GM12892 (cell line): ENCODE measurements at regions not wholly inside any gene's neighbourhood (a gene's known extent, or its start where the extent isn't known, plus 50 kb on each side); places are given as distances from the start of the nearest gene placed in this dataset.
"Not testable (repeated sequence)": the region's sequence is repeated elsewhere in the genome, so short reads cannot be mapped to it uniquely, and the experiment has no call there.

ENCODE experiments used
- DNase-seq: peaks from one replicate; pipeline ENCODE4 v3.0.0; 2011; ENCODE audit not compliant: insufficient read length
- FAIRE-seq: peaks from 2 replicates; lab custom pipeline; 2011; peaks lifted over from hg19 to GRCh38; lab: Jason Lieb, UNC
- POLR2A ChIP-seq: IDR thresholded peaks from 2 replicates; pipeline ENCODE4 v1.6.1; 2011; ENCODE audit warnings: low read depth, low read length, control low read depth
- POLR2AphosphoS5 ChIP-seq: IDR thresholded peaks from 2 replicates; pipeline ENCODE4 v1.6.1; 2011; ENCODE audit warnings: low read depth, low read length, control low read depth
- TAF1 ChIP-seq: IDR thresholded peaks from 2 replicates; pipeline ENCODE4 v1.6.1; 2011; ENCODE audit warnings: low read depth, mild to moderate bottlenecking, control low read depth, low read length, borderline replicate concordance

DNA sequence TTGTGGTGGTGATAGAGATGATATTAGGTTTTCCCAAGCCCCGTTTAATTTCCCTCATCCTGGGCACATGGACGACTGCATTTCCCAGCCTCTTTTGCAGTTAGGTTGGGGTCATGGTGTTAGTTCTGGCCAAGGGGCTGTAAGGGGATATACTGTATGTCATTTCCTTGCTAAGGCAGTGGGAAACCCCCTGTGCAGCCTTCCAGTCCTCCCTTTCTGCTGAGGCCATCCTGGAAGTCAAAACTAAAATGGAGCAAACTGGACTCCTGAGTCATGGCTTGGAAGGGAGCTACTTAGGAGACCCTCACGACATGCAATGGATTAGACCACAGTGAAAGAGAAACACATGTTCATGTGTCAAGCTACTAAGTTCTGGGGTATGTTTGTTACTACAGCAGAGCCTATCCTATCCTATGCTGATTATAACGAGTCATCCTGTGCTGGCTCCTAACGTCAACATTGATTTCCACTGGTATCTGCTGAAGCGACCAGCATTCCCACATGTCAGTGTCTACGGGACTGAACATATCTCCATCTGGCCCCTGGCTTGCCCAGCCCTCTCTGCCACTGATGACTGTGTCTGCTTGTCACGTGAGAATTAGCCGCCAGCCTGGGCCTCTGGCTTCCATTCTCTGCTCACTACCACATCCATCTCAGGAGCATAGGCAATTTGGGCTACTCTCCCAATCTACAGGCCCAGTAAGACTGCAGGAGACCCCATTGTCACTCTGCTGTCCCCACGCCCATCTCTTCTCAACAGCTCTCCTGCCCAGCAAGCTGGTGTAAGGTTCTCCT is 85.6 kb upstream of the MEF2A start:
- TF ChIP-seq TAF1, result no peak
- TF ChIP-seq POLR2A, result no peak
- TF ChIP-seq POLR2AphosphoS5, result no peak
- DNase-seq (no peak), FAIRE-seq (no peak)

DNA sequence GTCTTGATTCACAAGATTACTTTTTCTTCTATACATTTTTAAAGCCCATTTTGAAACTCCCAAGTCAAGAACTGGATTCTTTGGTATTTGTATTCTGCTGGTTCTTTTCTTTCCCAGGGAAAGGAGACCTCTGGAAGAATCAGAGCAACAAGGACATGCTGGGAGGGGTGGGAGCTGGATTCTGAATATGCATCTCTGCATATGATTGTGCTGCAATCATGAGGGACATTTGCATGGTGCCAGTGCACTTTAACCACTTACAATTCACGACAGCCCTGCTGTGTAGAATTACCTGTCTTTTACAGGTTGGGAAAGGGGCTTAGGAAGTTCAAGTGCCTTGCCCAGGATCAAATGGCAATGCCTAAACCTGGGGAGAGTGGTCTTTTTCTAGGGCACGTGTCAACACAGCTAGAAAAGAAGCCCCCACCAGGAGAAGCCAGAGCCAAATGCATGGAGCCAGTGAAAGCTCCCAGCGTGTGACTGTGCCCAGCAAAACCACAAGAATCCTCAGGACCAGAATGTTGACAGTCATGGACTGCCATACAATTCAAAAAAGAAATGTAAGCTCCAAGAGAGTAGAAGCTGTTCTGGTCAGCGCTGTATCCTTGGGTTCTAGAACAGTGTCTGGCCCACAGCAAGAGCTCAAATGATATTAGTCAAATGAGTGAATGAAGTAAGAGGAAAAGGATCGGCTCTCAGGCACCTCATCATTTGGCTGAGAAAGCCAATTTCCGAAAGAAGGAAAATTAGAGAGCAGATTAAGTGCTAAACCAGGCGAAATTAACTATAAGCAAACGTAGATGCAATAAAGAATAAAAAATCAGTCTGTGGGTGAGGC is 84.5 kb upstream of the MEF2A start:
- no peak for TF ChIP-seq TAF1
- TF ChIP-seq POLR2A, result no peak
- no peak for TF ChIP-seq POLR2AphosphoS5
- DNase-seq (no peak), FAIRE-seq (no peak)

- TF ChIP-seq TAF1 (no peak), POLR2AphosphoS5 (no peak), POLR2A (no peak)
- no peak for DNase-seq
- FAIRE-seq, result no peak
Measured at GRCh38 chr15:99481951-99482230, 83.9 kb upstream of the MEF2A start.

GRCh38 chr15:99482993-99483392 is 82.8 kb upstream of the MEF2A start:
- no peak for FAIRE-seq
- DNase-seq, result no peak
- TF ChIP-seq POLR2AphosphoS5, result no peak
- no peak for TF ChIP-seq TAF1
- TF ChIP-seq POLR2A, result no peak

- FAIRE-seq, result peak; percentile 48
- TF ChIP-seq POLR2AphosphoS5 (no peak), TAF1 (no peak), POLR2A (no peak)
- no peak for DNase-seq
Measured at GRCh38 chr15:99485153-99485961, 80.4 kb upstream of the MEF2A start.

- FAIRE-seq (peak; percentile 91), DNase-seq (no peak)
- TF ChIP-seq POLR2A (no peak), TAF1 (no peak), POLR2AphosphoS5 (no peak)
Measured at GRCh38 chr15:99485992-99486370, 79.8 kb upstream of the MEF2A start.

DNA sequence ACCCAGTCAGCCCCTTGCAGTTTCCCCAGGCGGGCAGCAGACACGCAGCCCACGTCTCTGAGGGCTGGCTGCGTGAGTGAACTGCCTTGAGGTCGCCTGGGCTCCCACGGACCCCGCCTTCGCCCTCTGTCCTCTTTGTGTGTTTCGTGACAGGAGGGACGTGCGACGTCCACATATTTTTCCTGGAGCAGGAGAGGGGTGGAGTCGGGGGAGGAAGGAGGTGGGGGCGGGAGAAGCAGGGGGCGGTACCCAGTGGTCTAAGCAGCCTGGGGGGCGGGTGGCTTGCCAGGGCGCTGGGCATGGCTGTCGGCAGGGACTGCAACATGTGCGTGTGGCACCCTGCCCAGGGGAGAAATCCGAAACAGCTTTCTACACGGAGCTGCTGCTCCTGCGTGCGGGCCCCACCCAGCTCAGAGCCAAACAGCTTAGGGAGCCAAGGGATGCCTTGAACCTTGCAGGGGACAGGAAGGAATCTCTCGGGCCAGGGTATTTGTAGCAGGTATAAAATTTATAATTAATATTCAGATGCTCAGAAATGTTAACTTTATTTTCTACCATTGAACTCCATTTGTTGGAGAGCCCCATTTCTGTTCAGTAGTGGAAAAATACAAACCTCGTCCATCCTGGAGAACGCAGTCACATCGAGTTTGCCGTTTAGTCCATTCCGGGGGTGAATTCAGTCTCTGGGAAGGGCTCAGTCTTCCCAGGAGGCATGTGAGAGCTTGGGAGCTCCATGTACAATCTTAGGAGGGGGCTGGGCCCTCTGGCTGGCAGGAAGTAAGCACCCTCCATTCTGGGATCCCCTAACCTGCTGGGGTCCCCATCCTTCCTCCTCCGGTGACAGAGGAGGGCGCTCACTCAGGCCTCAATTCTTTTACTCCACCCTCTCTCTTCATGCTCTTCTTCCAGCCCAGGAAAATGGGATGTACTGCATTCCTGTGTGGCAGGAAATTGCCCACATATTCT is 79.1 kb upstream of the MEF2A start:
- DNase-seq (no peak), FAIRE-seq (peak; percentile 56)
- TF ChIP-seq POLR2A (no peak), POLR2AphosphoS5 (no peak), TAF1 (no peak)

DNA sequence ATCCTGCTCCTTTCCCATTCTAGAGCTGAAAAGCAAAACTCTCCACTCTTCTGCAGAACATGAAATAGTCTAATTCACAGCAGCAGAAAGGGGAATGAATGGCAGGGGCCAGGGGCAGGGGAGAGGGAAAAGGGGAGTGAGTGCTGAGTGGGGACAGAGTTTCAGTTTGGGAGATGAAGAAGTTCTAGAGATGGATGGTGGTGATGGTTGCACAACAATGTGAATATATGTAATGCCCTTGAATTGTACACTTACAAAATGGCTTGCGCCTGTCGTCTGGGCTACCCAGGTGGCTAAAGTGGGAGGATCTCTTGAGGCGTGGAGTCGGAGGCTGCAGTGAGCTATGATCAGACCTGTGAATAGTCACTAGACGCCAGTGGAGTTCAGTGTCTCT is 78.5 kb upstream of the MEF2A start:
- TF ChIP-seq POLR2A, result no peak
- TF ChIP-seq TAF1, result no peak
- FAIRE-seq (no peak), DNase-seq (no peak)

DNA sequence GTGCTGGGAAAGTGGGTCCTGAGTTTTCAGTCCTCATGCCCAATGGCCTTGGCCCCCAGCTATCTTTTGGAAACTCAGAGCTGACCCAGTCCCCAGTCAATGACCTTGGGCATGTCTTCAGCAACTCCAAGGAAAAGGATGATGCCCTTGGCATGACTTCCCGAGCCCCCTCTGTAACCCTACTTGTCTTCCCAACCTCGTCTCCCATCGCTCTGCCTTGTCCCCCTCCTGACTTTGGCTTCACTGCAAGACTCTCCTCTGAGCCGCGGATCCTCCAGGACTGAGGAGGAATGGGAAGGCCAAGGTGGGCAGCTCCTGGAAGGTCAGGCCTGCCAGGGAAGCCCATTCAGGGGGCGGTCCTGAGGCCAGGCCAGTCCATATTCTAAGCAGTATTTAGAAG is 73.5 kb upstream of the MEF2A start:
- FAIRE-seq (no peak), DNase-seq (no peak)

DNA sequence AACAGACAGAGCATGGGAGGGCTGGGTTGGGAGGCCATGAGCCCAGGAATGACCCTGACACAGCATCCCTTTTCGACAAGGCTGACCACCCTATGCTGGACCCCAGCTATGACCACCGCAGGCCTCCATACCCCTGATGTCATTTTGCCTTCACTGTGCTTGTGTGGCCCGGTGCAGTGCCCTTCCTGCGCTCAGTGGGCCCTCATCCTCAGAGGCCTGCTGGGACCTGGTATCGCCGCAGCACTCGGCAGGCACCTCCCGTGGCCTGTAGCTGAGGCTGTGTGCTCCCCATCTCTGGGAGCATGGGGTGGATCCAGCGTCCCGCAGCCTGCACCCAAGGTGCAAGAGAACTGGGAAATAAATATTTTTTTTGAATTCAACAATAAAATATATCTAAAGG is 73.1 kb upstream of the MEF2A start:
- TF ChIP-seq POLR2AphosphoS5 (no peak), TAF1 (no peak), POLR2A (no peak)
- no peak for DNase-seq
- no peak for FAIRE-seq

More for the DNA sequence above, 73.5 kb upstream of the MEF2A start:
- no peak for TF ChIP-seq POLR2AphosphoS5
- TF ChIP-seq POLR2A, result no peak
- TF ChIP-seq TAF1, result no peak

DNA sequence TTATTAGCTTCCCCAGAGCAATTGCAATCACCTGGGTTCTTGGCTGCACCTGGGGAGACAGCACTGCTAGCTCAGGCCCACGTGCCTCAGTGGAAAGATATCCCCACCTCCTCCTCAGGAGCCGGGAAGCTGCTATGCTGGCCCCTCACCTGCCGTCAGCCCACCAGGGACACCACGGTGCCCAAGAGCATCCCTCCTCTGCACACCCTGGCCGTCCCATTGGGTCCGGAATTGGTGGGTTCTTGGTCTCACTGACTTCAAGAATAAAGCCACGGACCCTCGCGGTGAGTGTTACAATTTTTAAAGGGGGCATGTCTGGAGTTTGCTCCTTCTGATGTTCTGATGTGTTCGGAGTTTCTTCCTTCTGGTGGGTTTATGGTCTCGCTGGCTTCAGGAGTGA is 72.3 kb upstream of the MEF2A start:
- FAIRE-seq (no peak), DNase-seq (no peak)
- TF ChIP-seq TAF1 (no peak), POLR2AphosphoS5 (no peak)

GRCh38 chr15:99494536-99495233 is 71.1 kb upstream of the MEF2A start:
- DNase-seq, FAIRE-seq: not testable (repeated sequence)
